GM23248 (cell line): ENCODE measurements at regions not wholly inside any gene's neighbourhood (a gene's known extent, or its start where the extent isn't known, plus 50 kb on each side); places are given as distances from the start of the nearest gene placed in this dataset.
A peak's percentile ranks its signal among the peaks of the same experiment; 100 is the strongest.

ENCODE experiments used
- DNase-seq: peaks from one replicate; pipeline ENCODE4 v3.0.0-alpha.2; 2015
- H2AFZ ChIP-seq: fragments of 200-600 bp; sonication (generic); 2 replicates; pipeline ENCODE4 v1.6.1; 2016; ENCODE audit warnings: antibody characterized with exemption
- H3F3A ChIP-seq: fragments of 200-600 bp; sonication (generic); 2 replicates; pipeline ENCODE4 v1.6.1; 2016; ENCODE audit warnings: mild to moderate bottlenecking, antibody characterized with exemption, mixed run types; ENCODE audit not compliant: insufficient read depth
- H3K27ac ChIP-seq: fragments of 200-600 bp; sonication (generic); 2 replicates; pipeline ENCODE4 v1.5.1; 2016; ENCODE audit warnings: mild to moderate bottlenecking
- H3K27me3 ChIP-seq: fragments of 200-600 bp; sonication (generic); replicated peaks from 2 replicates; pipeline ENCODE4 v1.6.1; 2016; ENCODE audit warnings: mild to moderate bottlenecking; ENCODE audit not compliant: insufficient read depth
- H3K36me3 ChIP-seq: fragments of 200-600 bp; sonication (generic); 2 replicates; pipeline ENCODE4 v1.6.1; 2016; ENCODE audit warnings: low read depth, mild to moderate bottlenecking
- H3K4me1 ChIP-seq: fragments of 200-600 bp; sonication (generic); 2 replicates; pipeline ENCODE4 v1.6.1; 2016; ENCODE audit warnings: mild to moderate bottlenecking; ENCODE audit not compliant: insufficient read depth
- H3K4me2 ChIP-seq: fragments of 200-600 bp; sonication (generic); one replicate; pipeline ENCODE4 v1.6.1; 2016; ENCODE audit warnings: mild to moderate bottlenecking; ENCODE audit not compliant: unreplicated experiment
- H3K4me3 ChIP-seq: fragments of 200-600 bp; sonication (generic); 2 replicates; pipeline ENCODE4 v1.5.1; 2016; ENCODE audit warnings: mild to moderate bottlenecking
- H3K79me2 ChIP-seq: fragments of 200-600 bp; sonication (generic); 2 replicates; pipeline ENCODE4 v1.6.1; 2016; ENCODE audit warnings: mild to moderate bottlenecking; ENCODE audit not compliant: insufficient read depth
- H3K9ac ChIP-seq: fragments of 200-600 bp; sonication (generic); 2 replicates; pipeline ENCODE4 v1.6.1; 2016; ENCODE audit warnings: mild to moderate bottlenecking
- H3K9me2 ChIP-seq: fragments of 200-600 bp; sonication (generic); 2 replicates; pipeline ENCODE4 v1.6.1; 2016; ENCODE audit warnings: mixed run types, mild to moderate bottlenecking, moderate library complexity; ENCODE audit not compliant: insufficient read depth
- H3K9me3 ChIP-seq: fragments of 200-600 bp; sonication (generic); one replicate; pipeline ENCODE4 v1.6.1; 2017; ENCODE audit warnings: low read depth
- H4K20me1 ChIP-seq: fragments of 200-600 bp; sonication (generic); 2 replicates; pipeline ENCODE4 v1.6.0; 2016; ENCODE audit not compliant: insufficient read depth
- EZH2 ChIP-seq: fragments of 200-600 bp; sonication (generic); IDR thresholded peaks from 2 replicates; pipeline ENCODE4 v1.6.1; 2018; ENCODE audit warnings: antibody characterized with exemption, mild to moderate bottlenecking; ENCODE audit not compliant: insufficient read depth, poor library complexity, severe bottlenecking
- EZH2phosphoT487 ChIP-seq: fragments of 200-600 bp; sonication (generic); IDR thresholded peaks from 2 replicates; pipeline ENCODE4 v1.6.1; 2018; ENCODE audit warnings: antibody characterized with exemption, moderate library complexity, mild to moderate bottlenecking, low read depth; ENCODE audit not compliant: insufficient read depth
- WGBS, 2 experiments: methylation state at CpG; one replicate each; pipeline ENCODE4 v1.1.6; 2015 to 2017; ENCODE audit warnings: low lambda C conversion rate in 2 of 2, low coverage in 1 of 2; ENCODE audit errors: missing lambda C conversion rate in 2 of 2; 5-methylcytosine and 5-hydroxymethylcytosine counted together
- in situ Hi-C: fragments of 300-500 bp; cut with MboI; formaldehyde crosslinking; loops from 2 replicates; pipeline ENCODE4 v1.15.0; 2020

- H3K4me2 ChIP-seq: no peak overlapping the region
- H3K4me3 ChIP-seq: no peak overlapping the region
- H4K20me1 ChIP-seq: no peaks in the 10 kb centered on the region
- no peak for DNase-seq
- no peak overlapping the region for H3K27ac ChIP-seq
- peaks cover 62% of the 10 kb centered on the region for H3K4me1 ChIP-seq
- no peaks in the 10 kb centered on the region for H3K9me2 ChIP-seq
- 88 to 98% methylated on average over 1 of the region's 1 CpG for WGBS, 2 experiments
- no peaks in the 10 kb centered on the region for H3K36me3 ChIP-seq
- H3K79me2 ChIP-seq: no peaks in the 10 kb centered on the region
- peaks cover 57% of the 10 kb centered on the region for H3F3A ChIP-seq
- H3K27me3 ChIP-seq: no peaks in the 10 kb centered on the region
- no peak for TF ChIP-seq EZH2
- TF ChIP-seq EZH2phosphoT487: no peak
- H3K9ac ChIP-seq: no peak overlapping the region
- H3K9me3 ChIP-seq: no peaks in the 10 kb centered on the region
- peak overlapping the region; percentile 57; the same call in 1 of the 2 replicates for H2AFZ ChIP-seq
- in situ Hi-C loops: no loop called here
Measured at GRCh38 chr3:155029941-155030340, 50.2 kb upstream of the MME start.

GRCh38 chr3:155026999-155027591 lies 53.0 kb upstream of the MME start:
- Histone ChIP-seq H3K4me3 (peak overlapping the region; percentile 14), H3K79me2 (no peaks in the 10 kb centered on the region), H3K36me3 (no peaks in the 10 kb centered on the region), H3K4me2 (peak overlapping the region; percentile 43), H3K27me3 (no peaks in the 10 kb centered on the region), H3F3A (peaks cover 35% of the 10 kb centered on the region; the same call in 1 of the 2 replicates), H3K27ac (peak overlapping the region; percentile 75), H3K9me2 (no peaks in the 10 kb centered on the region), H2AFZ (peak overlapping the region; percentile 79), H4K20me1 (no peaks in the 10 kb centered on the region), H3K9ac (peak overlapping the region; percentile 40), H3K9me3 (no peaks in the 10 kb centered on the region), H3K4me1 (peaks cover 39% of the 10 kb centered on the region)
- 40 to 45% methylated on average over 2 of the region's 2 CpGs for WGBS, 2 experiments
- TF ChIP-seq EZH2: no peak
- no peak for TF ChIP-seq EZH2phosphoT487
- DNase-seq: peak; percentile 67
- in situ Hi-C loops: no loop called here

- in situ Hi-C loops: no loop called here
- Histone ChIP-seq H3K9ac (no peak overlapping the region), H3K27me3 (no peaks in the 10 kb centered on the region), H3K4me3 (no peak overlapping the region), H3K9me3 (no peaks in the 10 kb centered on the region), H3K4me2 (no peak overlapping the region), H3K79me2 (no peaks in the 10 kb centered on the region), H3K36me3 (no peaks in the 10 kb centered on the region), H3K27ac (no peak overlapping the region), H3F3A (peaks cover 28% of the 10 kb centered on the region), H3K9me2 (no peaks in the 10 kb centered on the region), H2AFZ (no peak overlapping the region), H4K20me1 (no peaks in the 10 kb centered on the region), H3K4me1 (peaks cover 29% of the 10 kb centered on the region)
- WGBS, 2 experiments: 83 to 86% methylated on average over 2 of the region's 2 CpGs
- peak; percentile 48 for DNase-seq
- no peak for TF ChIP-seq EZH2phosphoT487
Measured at GRCh38 chr3:155024006-155024638, 56.0 kb upstream of the MME start.

GRCh38 chr3:155022896-155023295 lies 57.2 kb upstream of the MME start:
- no peak for TF ChIP-seq EZH2phosphoT487
- TF ChIP-seq EZH2: no peak
- Histone ChIP-seq H3K9me3 (no peaks in the 10 kb centered on the region), H3K4me1 (peaks cover 33% of the 10 kb centered on the region), H3K36me3 (no peaks in the 10 kb centered on the region), H3K4me3 (no peak overlapping the region), H2AFZ (0 out of 2 replicates have a peak overlapping the region, but pooled peaks have one; percentile 7), H3K27me3 (no peaks in the 10 kb centered on the region), H3K9me2 (no peaks in the 10 kb centered on the region), H3F3A (peaks cover 31% of the 10 kb centered on the region), H3K9ac (no peak overlapping the region), H3K27ac (no peak overlapping the region), H4K20me1 (no peaks in the 10 kb centered on the region), H3K4me2 (no peak overlapping the region), H3K79me2 (no peaks in the 10 kb centered on the region)
- DNase-seq: no peak
- in situ Hi-C loops: no loop called here
